Breast epithelium (tissue), 4 donors: ENCODE measurements at regions not wholly inside any gene's neighbourhood (a gene's known extent, or its start where the extent isn't known, plus 50 kb on each side); places are given as distances from the start of the nearest gene placed in this dataset.

Experiments used
- DNase-seq, 2 donors: peaks; one replicate each; pipeline ENCODE4 v3.0.0-alpha.2; 2019; ENCODE audit warnings: low spot score in 2 of 2
- H3K27ac ChIP-seq, 2 donors: fragments of 200-600 bp; sonication (generic) in 1 of 2; one replicate each; pipeline ENCODE4 v1.5.1; 2016 to 2019; ENCODE audit warnings: mild to moderate bottlenecking in 1 of 2
- H3K27me3 ChIP-seq, 2 donors: fragments of 200-600 bp; sonication (generic) in 1 of 2; one replicate each; pipeline versions ENCODE4 v1.5.1 to v1.6.0; 2017 to 2019; ENCODE audit warnings: control low read depth in 1 of 2, mild to moderate bottlenecking in 1 of 2
- H3K36me3 ChIP-seq: fragments of 200-600 bp; one replicate; pipeline ENCODE4 v1.5.1; 2019
- H3K4me1 ChIP-seq, 2 donors: fragments of 200-600 bp; sonication (generic); one replicate each; pipeline ENCODE4 v1.5.1; 2016 to 2019; ENCODE audit warnings: control low read depth in 1 of 2
- H3K4me3 ChIP-seq, 3 donors: fragments of 200-600 bp; sonication (generic); 1 replicate in 2 of 3; 2 replicates in 1 of 3; pipeline ENCODE4 v1.5.1; 2016 to 2019; ENCODE audit warnings: mild to moderate bottlenecking in 3 of 3, moderate library complexity in 2 of 3
- H3K9me3 ChIP-seq, 2 donors: fragments of 200-600 bp; sonication (generic) in 1 of 2; one replicate each; pipeline ENCODE4 v1.5.1; 2016 to 2019; ENCODE audit warnings: control low read depth in 1 of 2
- CTCF ChIP-seq, 3 donors: fragments of 450-650 bp; IDR thresholded peaks; one replicate each; pipeline ENCODE4 v1.5.1; 2016 to 2017; ENCODE audit warnings: antibody characterized with exemption in 3 of 3, mild to moderate bottlenecking in 3 of 3, moderate library complexity in 3 of 3
- POLR2A ChIP-seq: fragments of 450-650 bp; IDR thresholded peaks from one replicate; pipeline ENCODE4 v1.6.1; 2016; ENCODE audit warnings: antibody characterized with exemption, mild to moderate bottlenecking, moderate library complexity
- POLR2AphosphoS5 ChIP-seq, 3 donors: sonication (generic); formaldehyde crosslinking; IDR thresholded peaks; one replicate each; pipeline ENCODE4 v1.6.1; 2017; ENCODE audit warnings: antibody characterized with exemption in 3 of 3
- intact Hi-C: fragments of 100-400 bp; cut with DNase I; formaldehyde crosslinking; loops from one replicate; pipeline ENCODE4 v1.15.1; 2023; ENCODE audit warnings: low total_unique reads

GRCh38 chr20:23286346-23286745, 64.2 kb upstream of the NXT1 start:
- intact Hi-C loops: no loop called here
- Histone ChIP-seq H3K9me3 (no peaks in the 10 kb centered on the region), H3K4me3 (no peak overlapping the region), H3K4me1 (no peaks in the 10 kb centered on the region), H3K27ac (no peak overlapping the region), H3K27me3 (peaks cover 0 to 4% of the 10 kb centered on the region in 2 donors), H3K36me3 (no peaks in the 10 kb centered on the region)
- DNase-seq: no peak
- TF ChIP-seq CTCF (IDR thresholded peaks at IDR 0.05) (no peak), POLR2A (no peak), POLR2AphosphoS5 (IDR thresholded peaks at IDR 0.05) (no peak)

- Histone ChIP-seq H3K36me3 (no peaks in the 10 kb centered on the region), H3K27ac (no peak overlapping the region), H3K27me3 (peaks cover 0 to 4% of the 10 kb centered on the region in 2 donors), H3K9me3 (no peaks in the 10 kb centered on the region), H3K4me1 (no peaks in the 10 kb centered on the region), H3K4me3 (no peak overlapping the region)
- intact Hi-C loops: no loop called here
- TF ChIP-seq CTCF (IDR thresholded peaks at IDR 0.05): no peak
- no peak for TF ChIP-seq POLR2A
- TF ChIP-seq POLR2AphosphoS5 (IDR thresholded peaks at IDR 0.05): no peak
- DNase-seq: no peak
Observed at GRCh38 chr20:23285536-23285935, 65.1 kb upstream of the NXT1 start.

- no peaks in the 10 kb centered on the region for H3K9me3 ChIP-seq
- no peaks in the 10 kb centered on the region for H3K27me3 ChIP-seq
- no peaks in the 10 kb centered on the region for H3K36me3 ChIP-seq
- TF ChIP-seq POLR2A: no peak
- no peak for TF ChIP-seq CTCF (IDR thresholded peaks at IDR 0.05)
- TF ChIP-seq POLR2AphosphoS5 (IDR thresholded peaks at IDR 0.05): no peak
- intact Hi-C loops: no loop called here
- DNase-seq: no peak
- no peak overlapping the region for H3K27ac ChIP-seq
- no peaks in the 10 kb centered on the region for H3K4me1 ChIP-seq
- H3K4me3 ChIP-seq: no peak overlapping the region
Observed at GRCh38 chr20:23284009-23284408, 66.6 kb upstream of the NXT1 start.

- intact Hi-C loops: no loop called here
- H3K4me1 ChIP-seq: no peaks in the 10 kb centered on the region
- no peak for DNase-seq
- no peaks in the 10 kb centered on the region for H3K27me3 ChIP-seq
- no peak overlapping the region for H3K27ac ChIP-seq
- H3K9me3 ChIP-seq: no peaks in the 10 kb centered on the region
- TF ChIP-seq POLR2AphosphoS5 (IDR thresholded peaks at IDR 0.05) (no peak), POLR2A (no peak), CTCF (IDR thresholded peaks at IDR 0.05) (no peak)
- H3K4me3 ChIP-seq: no peak overlapping the region
- H3K36me3 ChIP-seq: no peaks in the 10 kb centered on the region
Observed at GRCh38 chr20:23283096-23283850, 67.3 kb upstream of the NXT1 start.

GRCh38 chr20:23282546-23282945, 68.0 kb upstream of the NXT1 start:
- Histone ChIP-seq H3K36me3 (no peaks in the 10 kb centered on the region), H3K4me1 (no peaks in the 10 kb centered on the region), H3K27ac (no peak overlapping the region), H3K4me3 (no peak overlapping the region), H3K9me3 (no peaks in the 10 kb centered on the region), H3K27me3 (no peaks in the 10 kb centered on the region)
- TF ChIP-seq POLR2AphosphoS5 (IDR thresholded peaks at IDR 0.05) (no peak), CTCF (IDR thresholded peaks at IDR 0.05) (no peak), POLR2A (no peak)
- intact Hi-C loops: no loop called here
- DNase-seq: no peak
